ENCODE measurements at regions not wholly inside any gene's neighbourhood (a gene's known extent, or its start where the extent isn't known, plus 50 kb on each side); places are given as distances from the start of the nearest gene placed in this dataset.

DNA sequence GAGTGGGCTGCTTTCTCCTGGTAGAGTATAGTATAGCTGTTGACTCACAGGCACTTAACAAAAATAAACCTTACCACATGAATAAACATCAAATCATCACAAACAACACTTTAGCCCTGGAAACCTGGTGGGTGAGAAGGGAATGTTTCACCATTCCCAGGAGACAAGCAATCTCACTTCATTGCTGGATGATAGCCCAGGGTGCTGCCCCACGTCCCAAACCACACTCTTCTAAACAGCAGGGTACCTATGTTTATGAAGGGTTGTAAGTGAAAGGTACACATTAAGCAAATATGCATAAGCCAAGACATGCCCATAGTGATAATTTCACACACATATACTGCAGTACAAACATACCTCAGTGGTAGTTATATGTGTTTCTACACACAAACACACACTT, 276.2 kb downstream of the FGFR2 start:
- RAD21 ChIA-PET (ENCODE audit: low non-redundant PET in 1 of 2, low total read pairs in 2 of 2, uncharacterized antibody in 2 of 2, unreplicated experiment in 2 of 2): no interaction called here
- Histone ChIP-seq H4K20me1 (ENCODE audit: insufficient read depth) (no peaks in the 10 kb centered on the region), H3K36me3 (ENCODE audit: control insufficient read depth in 1 of 2, insufficient read depth in 2 of 2, low read length in 2 of 2) (no peaks in the 10 kb centered on the region), H3K4me1 (ENCODE audit: control insufficient read depth in 1 of 2, insufficient read depth in 2 of 2, low read length in 2 of 2) (peaks cover 33 to 44% of the 10 kb centered on the region in 2 experiments), H2AFZ (ENCODE audit: low read depth, low read length, poor library complexity, severe bottlenecking) (no peak overlapping the region), H3K9me2 (ENCODE audit: insufficient read depth) (no peaks in the 10 kb centered on the region), H3K9me3 (ENCODE audit: control insufficient read depth in 1 of 2, insufficient read depth in 1 of 2, low read depth in 1 of 2, low read length in 2 of 2) (no peaks in the 10 kb centered on the region), H3K4me3 (replicated peaks in 1 of 2; ENCODE audit: low read depth in 1 of 2, low read length in 2 of 2) (no peak overlapping the region), H3K9ac (ENCODE audit: low read length) (no peak overlapping the region), H3K4me2 (ENCODE audit: low read length) (no peak overlapping the region), H3K79me2 (ENCODE audit: insufficient read depth, low read length) (no peaks in the 10 kb centered on the region), H3K27ac (ENCODE audit: low read depth, low read length) (no peak overlapping the region), H3K27me3 (ENCODE audit: insufficient read depth, low read length) (no peaks in the 10 kb centered on the region)
- ATAC-seq: no peak
- DNase-seq (ENCODE audit: low read depth, low spot score): no peak
- intact Hi-C loops (cut with micrococcal nuclease): loop anchor here (10.0 kb wide), 1 partner anchor 603 kb away; the partner anchor contains the start of gene ATE1
- CTCF ChIA-PET: no interaction called here
- TF ChIP-seq JUND (IDR thresholded peaks at IDR 0.05) (no peak), FOSL1 (IDR thresholded peaks at IDR 0.05; ENCODE audit: low read depth) (no peak), ZFX (IDR thresholded peaks at IDR 0.05) (no peak), EZH2phosphoT487 (IDR thresholded peaks at IDR 0.05; ENCODE audit: borderline replicate concordance) (no peak), SP1 (IDR thresholded peaks at IDR 0.05; ENCODE audit: low read depth) (no peak), CBX3 (IDR thresholded peaks at IDR 0.05; ENCODE audit: low read depth) (no peak)
- TF ChIP-seq, protein P1, sequence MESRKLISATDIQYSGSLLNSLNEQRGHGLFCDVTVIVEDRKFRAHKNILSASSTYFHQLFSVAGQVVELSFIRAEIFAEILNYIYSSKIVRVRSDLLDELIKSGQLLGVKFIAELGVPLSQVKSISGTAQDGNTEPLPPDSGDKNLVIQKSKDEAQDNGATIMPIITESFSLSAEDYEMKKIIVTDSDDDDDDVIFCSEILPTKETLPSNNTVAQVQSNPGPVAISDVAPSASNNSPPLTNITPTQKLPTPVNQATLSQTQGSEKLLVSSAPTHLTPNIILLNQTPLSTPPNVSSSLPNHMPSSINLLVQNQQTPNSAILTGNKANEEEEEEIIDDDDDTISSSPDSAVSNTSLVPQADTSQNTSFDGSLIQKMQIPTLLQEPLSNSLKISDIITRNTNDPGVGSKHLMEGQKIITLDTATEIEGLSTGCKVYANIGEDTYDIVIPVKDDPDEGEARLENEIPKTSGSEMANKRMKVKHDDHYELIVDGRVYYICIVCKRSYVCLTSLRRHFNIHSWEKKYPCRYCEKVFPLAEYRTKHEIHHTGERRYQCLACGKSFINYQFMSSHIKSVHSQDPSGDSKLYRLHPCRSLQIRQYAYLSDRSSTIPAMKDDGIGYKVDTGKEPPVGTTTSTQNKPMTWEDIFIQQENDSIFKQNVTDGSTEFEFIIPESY (IDR thresholded peaks at IDR 0.05; ENCODE audit: extremely low read depth, insufficient replicate concordance, low read length): no peak
- TF ChIP-seq, protein P2, sequence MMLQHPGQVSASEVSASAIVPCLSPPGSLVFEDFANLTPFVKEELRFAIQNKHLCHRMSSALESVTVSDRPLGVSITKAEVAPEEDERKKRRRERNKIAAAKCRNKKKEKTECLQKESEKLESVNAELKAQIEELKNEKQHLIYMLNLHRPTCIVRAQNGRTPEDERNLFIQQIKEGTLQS (IDR thresholded peaks at IDR 0.05): no peak
- POLR2A ChIA-PET: no interaction called here
- BruUV-seq (replicated peaks): no TSS peak

DNA sequence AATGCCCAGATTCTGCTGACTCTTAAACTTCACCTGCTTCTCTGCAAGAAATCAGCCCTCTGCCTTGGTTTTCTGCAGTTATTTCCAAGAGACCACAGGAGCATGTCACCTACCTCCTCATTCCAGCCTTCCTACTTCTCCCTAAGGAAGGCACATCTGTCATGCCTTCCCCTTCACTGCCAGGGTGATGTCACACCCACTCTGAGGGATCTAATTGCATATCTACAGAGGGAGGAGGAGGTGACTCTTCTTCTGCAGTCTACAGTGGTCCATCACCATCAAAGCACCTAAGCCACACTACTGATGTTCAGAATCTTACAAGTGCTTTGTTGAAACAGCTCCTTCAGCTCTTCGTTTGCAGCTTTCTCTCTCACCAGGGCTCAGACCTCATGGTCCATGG, 275.5 kb downstream of the FGFR2 start:
- H3K4me1 ChIP-seq (ENCODE audit: control insufficient read depth in 1 of 2, insufficient read depth in 2 of 2, low read length in 2 of 2): peaks cover 34 to 47% of the 10 kb centered on the region in 2 experiments
- DNase-seq (ENCODE audit: low read depth, low spot score) (no peak), ATAC-seq (no peak)
- H3K27me3 ChIP-seq (ENCODE audit: insufficient read depth, low read length): no peaks in the 10 kb centered on the region
- CTCF ChIA-PET: no interaction called here
- H3K79me2 ChIP-seq (ENCODE audit: insufficient read depth, low read length): no peaks in the 10 kb centered on the region
- no TSS peak for BruUV-seq (replicated peaks)
- POLR2A ChIA-PET: no interaction called here
- no peaks in the 10 kb centered on the region for H3K36me3 ChIP-seq (ENCODE audit: control insufficient read depth in 1 of 2, insufficient read depth in 2 of 2, low read length in 2 of 2)
- H4K20me1 ChIP-seq (ENCODE audit: insufficient read depth): no peaks in the 10 kb centered on the region
- H3K9me3 ChIP-seq (ENCODE audit: control insufficient read depth in 1 of 2, insufficient read depth in 1 of 2, low read depth in 1 of 2, low read length in 2 of 2): no peaks in the 10 kb centered on the region
- H3K4me3 ChIP-seq (replicated peaks in 1 of 2; ENCODE audit: low read depth in 1 of 2, low read length in 2 of 2): no peak overlapping the region
- RAD21 ChIA-PET (ENCODE audit: low non-redundant PET in 1 of 2, low total read pairs in 2 of 2, uncharacterized antibody in 2 of 2, unreplicated experiment in 2 of 2): no interaction called here
- H2AFZ ChIP-seq (ENCODE audit: low read depth, low read length, poor library complexity, severe bottlenecking): no peak overlapping the region
- H3K9ac ChIP-seq (ENCODE audit: low read length): no peak overlapping the region
- no peak overlapping the region for H3K27ac ChIP-seq (ENCODE audit: low read depth, low read length)
- H3K4me2 ChIP-seq (ENCODE audit: low read length): no peak overlapping the region
- intact Hi-C loops (cut with micrococcal nuclease): loop anchor here (10.0 kb wide), 1 partner anchor 602 kb away; the partner anchor contains the start of gene ATE1
- H3K9me2 ChIP-seq (ENCODE audit: insufficient read depth): no peaks in the 10 kb centered on the region
- TF ChIP-seq POLR2AphosphoS5 (IDR thresholded peaks at IDR 0.05; ENCODE audit: low read depth, low read length) (no peak), FOSL1 (IDR thresholded peaks at IDR 0.05; ENCODE audit: low read depth) (no peak), SP1 (IDR thresholded peaks at IDR 0.05; ENCODE audit: low read depth) (no peak), CBX3 (IDR thresholded peaks at IDR 0.05; ENCODE audit: low read depth) (no peak), ELF1 (IDR thresholded peaks at IDR 0.05; ENCODE audit: borderline replicate concordance, low read depth) (no peak), ZNF274 (IDR thresholded peaks at IDR 0.05; ENCODE audit: low read depth, low read length) (no peak), RAD21 (IDR thresholded peaks at IDR 0.05; ENCODE audit: low read depth) (no peak), POLR2A (IDR thresholded peaks at IDR 0.05; ENCODE audit: borderline replicate concordance, extremely low read depth, insufficient read depth, insufficient read length) (no peak), CEBPB (IDR thresholded peaks at IDR 0.05; ENCODE audit: low read depth) (no peak), EZH2 (IDR thresholded peaks at IDR 0.05) (no peak), SRF (IDR thresholded peaks at IDR 0.05; ENCODE audit: low read depth) (no peak), ZFX (IDR thresholded peaks at IDR 0.05) (no peak)
- TF ChIP-seq, protein P1 (IDR thresholded peaks at IDR 0.05; ENCODE audit: extremely low read depth, insufficient replicate concordance, low read length): no peak
- TF ChIP-seq, protein P3, sequence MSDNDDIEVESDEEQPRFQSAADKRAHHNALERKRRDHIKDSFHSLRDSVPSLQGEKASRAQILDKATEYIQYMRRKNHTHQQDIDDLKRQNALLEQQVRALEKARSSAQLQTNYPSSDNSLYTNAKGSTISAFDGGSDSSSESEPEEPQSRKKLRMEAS (IDR thresholded peaks at IDR 0.05): no peak
